HG03469 (cell line): ENCODE measurements at regions not wholly inside any gene's neighbourhood (a gene's known extent, or its start where the extent isn't known, plus 50 kb on each side); places are given as distances from the start of the nearest gene placed in this dataset.

Experiments
- ATAC-seq: cut with Tn5 transposase; IDR thresholded peaks from one replicate; pipeline ENCODE4 v1.9.1; 2021; ENCODE audit warnings: mild to moderate bottlenecking, moderate library complexity, moderate number of reproducible peaks; ENCODE audit not compliant: unreplicated experiment

DNA sequence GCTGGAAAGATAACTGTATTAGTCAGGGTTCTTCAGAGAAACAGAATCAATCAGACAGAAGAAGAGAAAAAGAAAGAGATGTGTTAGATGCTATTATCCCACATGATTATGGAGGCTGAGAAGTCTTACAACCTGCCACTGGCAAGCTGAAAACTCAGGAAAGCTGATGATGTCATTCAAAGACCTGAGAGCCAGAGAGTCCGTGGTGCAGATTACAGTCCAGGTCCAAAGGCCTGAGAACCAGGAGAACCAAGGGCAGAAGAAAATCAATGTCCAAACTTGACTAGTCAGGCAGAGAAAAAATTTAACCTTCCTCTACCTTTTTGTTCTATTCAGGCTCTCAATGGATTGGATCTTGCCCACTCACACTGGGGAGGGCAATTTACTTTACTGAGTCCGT lies 172.5 kb downstream of the QDPR start:
- no peak for ATAC-seq

GRCh38 chr4:17336986-17337385 lies 174.9 kb downstream of the QDPR start:
- ATAC-seq, result no peak

- peak; percentile 92 for ATAC-seq
These were observed 175.3 kb downstream of the QDPR start for GRCh38 chr4:17336524-17336961.

GRCh38 chr4:17336069-17336468 lies 175.8 kb downstream of the QDPR start:
- no peak for ATAC-seq

DNA sequence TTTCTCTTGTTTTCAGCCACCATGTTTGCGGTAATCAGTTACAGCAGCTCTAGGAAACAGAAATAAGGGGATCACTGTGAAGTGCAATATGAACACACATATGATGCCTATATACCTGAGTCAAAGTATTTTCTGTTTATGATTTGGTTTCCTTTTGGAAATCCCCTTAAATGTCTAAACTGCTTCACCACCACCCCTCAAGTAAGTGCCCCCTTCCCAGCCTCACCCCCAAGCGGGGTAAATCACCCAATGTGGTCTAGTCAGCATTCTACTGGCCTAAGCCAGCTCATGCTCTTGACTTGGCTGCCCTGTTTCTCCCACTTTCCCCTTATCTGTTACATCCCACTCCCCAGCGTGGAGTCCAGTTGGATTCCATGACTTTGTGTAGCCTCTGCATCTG lies 176.5 kb downstream of the QDPR start:
- no peak for ATAC-seq

DNA sequence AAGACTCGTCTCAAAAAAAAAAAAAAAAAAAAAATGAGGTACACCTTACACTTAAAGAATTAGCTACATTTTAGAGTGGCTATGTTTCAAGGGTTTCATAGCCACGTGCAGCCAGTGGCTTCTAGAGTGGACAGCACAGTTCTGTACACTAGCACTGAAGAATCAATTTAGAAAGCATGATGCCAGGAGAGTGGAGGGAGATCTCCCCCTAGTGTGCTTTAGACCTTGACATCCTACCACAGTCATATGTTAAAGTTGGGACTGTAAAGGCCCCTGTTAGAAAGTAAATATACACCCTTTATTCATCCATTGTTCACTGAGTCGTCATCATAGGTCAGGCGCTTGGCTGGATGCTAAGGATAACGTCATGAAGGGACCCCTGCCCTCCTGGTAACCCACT lies 179.4 kb downstream of the QDPR start:
- ATAC-seq, result no peak

GRCh38 chr4:17329046-17329445 lies 182.8 kb downstream of the QDPR start:
- no peak for ATAC-seq

- no peak for ATAC-seq
These were observed 183.6 kb downstream of the QDPR start for GRCh38 chr4:17328141-17328815.

DNA sequence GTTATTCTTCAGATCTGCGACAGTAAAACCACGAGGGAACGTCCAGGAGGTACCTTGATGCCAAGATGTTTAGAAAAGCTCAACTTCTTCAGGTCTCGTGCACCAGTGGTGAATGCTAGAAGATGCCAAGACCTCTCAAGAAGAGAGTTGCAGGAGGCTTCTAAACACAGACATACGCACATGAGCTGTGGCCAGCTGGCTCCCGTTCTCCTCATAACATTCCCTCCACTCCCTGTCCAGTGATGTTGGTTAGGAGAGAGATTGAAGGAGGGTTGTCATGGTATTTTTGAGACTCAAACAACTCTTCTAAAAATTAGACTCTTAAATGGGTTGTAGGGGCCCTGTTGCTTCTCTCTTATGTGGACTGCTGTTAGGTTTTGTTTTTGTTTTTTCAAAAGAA lies 184.3 kb downstream of the QDPR start:
- no peak for ATAC-seq

DNA sequence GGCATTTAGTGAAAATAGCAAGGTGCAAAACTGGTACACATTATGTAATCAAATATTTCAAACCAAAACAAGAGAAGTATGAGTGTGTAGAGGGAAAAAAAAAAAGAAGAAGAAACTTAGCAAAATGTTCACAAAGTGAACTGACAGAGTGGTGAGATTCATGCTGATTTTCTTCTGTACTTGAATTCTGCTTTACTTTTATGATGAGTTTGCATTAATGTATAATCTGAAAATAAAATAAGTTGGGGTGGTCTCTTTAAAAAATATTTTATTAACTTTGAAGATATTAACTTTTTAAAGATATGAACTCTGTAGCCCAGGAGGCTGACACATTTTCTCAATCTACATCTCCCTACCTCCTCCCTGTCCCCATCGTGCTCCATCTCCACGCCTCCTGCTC lies 185.1 kb downstream of the QDPR start:
- ATAC-seq, result no peak

GRCh38 chr4:17325098-17325497 lies 186.8 kb downstream of the QDPR start:
- ATAC-seq, result no peak

DNA sequence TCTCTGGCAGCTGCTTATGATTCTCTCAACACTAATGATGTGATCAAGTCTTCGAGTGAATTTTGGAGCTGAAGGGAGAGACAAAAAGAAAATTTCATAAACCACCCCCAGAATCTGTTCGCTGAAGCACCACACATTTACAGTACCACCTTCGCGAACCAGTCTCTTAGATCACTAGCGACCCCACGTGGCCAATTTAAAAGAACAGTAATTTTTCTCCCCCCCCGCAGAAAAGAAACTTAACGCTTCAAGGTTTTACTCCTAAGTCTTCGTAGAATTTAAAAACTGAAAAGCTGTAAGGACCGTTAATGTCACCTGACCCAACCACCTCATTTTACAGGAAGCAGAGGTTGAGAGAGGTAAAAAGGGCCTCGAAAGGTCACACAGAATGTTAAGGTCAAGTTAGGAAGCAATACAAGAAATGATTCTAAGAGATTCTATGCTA lies 187.5 kb downstream of the QDPR start:
- ATAC-seq, result no peak

DNA sequence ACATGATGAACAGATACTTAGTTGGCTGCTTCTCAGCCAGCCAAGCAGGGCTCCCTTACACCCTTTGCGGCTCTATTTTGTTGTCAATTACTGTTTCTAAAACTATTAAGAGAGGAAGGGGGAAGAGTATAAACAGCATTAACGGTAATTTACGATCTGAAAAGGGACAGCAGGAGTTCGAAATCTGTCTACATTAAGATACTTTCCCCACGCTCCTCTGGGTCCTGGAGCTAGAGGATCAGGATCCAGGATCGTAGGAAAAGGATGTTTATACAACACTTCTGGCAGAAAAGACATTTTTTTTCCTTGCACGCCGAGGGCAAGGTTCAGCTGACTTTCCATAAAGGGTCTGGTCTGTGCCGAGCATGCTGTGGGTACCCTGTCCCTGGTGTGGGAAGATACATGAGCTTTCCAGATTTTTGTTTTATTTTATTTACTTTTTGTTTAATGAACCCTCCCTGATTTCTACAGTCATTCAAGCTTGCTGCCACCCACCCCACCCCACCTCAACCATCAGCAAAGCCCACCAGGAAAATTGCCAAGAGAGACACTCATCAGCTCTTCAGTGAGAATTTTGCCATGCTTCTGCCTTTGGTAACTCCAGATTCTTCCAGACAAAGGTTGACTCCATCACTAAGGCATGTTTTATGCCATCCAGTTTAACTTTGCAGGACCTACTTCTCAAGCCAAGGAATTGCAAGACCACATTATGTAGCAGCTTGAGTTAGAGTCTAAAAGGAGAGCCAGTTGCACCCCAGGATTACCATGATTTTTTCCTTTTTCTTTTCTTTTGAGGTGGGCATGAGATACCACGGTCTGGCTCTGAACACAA lies 188.1 kb downstream of the QDPR start:
- no peak for ATAC-seq

DNA sequence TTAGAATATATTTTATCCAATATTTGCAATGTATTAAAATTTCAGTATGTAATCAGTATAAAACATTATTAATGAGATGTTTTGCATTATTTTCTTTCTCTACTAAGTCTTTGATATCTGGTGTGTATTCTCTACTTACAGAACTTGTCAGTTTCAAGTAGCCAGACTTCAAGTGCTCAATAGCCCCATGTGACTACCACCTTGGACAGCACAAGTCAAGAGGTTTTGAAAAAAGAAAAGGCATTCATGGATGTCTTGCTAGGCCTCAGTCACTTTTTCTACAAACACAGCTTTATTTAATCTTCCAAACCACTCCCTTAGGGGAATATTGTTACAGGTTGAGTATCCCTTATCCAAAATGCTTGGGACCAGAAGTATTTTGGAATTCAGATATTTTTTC lies 189.4 kb downstream of the QDPR start:
- no peak for ATAC-seq

- ATAC-seq, result no peak
These were observed 191.8 kb downstream of the QDPR start for GRCh38 chr4:17320046-17320445.

DNA sequence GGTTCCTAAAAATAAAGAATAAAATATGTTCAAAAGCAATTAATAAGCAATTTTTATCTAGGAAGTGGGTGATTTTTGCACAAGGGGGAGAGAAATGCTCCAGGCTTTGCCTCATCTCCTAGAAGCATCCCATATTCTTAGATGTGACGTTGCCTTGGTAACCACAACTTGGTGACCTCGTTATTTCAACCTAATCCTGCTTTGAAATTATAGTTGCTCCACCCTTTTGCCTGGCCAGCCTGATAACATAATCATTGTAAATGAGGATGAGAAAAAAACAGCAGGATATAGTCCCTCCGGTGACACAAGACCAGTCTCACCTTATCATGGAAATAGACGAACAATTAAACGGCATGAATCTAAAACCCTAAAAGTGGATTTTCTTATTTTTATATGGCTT lies 194.4 kb downstream of the QDPR start:
- ATAC-seq, result no peak

GRCh38 chr4:17316566-17316965 lies 195.3 kb downstream of the QDPR start:
- no peak for ATAC-seq

DNA sequence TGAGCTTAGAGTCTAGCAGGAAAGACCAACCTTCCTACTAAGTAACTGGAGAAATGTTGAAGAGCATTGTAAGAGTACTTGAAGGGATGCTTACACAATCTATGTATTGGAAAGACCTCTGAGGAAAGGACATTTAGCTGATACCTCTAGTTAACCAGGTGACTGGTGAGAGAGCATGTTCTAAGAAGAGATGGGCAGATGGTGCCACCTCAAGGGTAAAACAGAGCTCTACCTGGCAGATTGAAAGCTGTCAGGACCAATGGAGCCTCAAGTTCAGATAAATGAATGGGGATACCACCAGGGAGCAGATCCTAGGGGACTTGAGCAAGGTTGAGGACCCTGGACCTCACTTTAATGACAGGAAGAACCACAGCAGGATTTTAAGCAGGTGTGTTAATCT lies 196.4 kb downstream of the QDPR start:
- ATAC-seq, result no peak

- ATAC-seq, result no peak
These were observed 198.7 kb downstream of the QDPR start for GRCh38 chr4:17313194-17313593.

GRCh38 chr4:17310269-17310652 lies 201.6 kb downstream of the QDPR start:
- ATAC-seq, result peak; percentile 63

DNA sequence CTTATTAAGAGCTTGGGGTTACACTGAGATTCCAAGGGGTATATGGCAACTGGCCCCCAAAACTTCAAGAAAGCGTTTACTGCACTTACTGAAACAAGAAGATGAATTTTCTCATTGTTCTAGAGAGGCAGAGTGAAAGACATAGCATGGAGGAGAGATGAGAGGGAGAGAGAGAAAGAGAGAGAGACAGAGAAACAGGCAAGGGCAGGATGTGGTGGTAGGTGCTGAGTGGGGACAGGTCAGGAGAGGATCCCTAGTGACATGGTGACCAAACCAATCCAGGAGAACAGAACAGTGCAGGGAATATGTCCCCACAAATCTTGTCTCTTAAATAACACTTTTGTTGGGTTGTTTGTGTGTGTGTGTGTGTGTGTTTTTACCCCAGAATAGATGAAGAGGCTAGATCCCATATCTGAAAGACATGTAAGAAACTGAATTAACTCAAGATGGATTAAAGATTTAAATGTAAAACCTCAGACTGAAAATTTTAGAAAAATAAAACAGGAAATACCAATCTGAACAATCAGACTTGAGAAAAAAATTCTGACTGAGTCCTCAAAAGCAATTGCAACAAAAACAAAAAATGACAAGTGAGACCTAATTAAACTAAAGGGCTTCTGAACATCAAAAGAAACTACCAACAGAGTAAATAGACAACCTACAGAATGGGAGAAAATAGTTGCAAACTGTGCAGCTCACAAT lies 202.2 kb downstream of the QDPR start:
- no peak for ATAC-seq

DNA sequence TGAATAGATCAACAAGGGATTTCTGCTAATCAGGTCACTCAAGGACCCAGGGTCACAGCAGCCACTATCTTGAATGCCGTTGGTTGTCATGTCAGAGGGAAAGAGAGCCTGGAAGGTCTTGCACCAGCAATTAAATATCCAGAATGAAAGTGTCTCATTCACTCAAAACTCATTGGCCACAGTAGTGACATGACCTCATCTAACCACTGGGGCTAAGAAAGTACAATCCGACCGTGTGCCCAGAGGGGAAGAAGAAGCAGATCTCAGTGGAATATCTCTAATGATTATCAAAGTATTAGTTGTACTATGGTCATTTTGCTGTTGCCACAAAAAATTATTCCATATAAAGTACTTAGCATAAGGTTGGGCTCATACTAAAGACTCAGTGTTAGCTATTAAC lies 210.0 kb downstream of the QDPR start:
- no peak for ATAC-seq
